Sigmoid colon (tissue), 6 donors: ENCODE measurements at regions not wholly inside any gene's neighbourhood (a gene's known extent, or its start where the extent isn't known, plus 50 kb on each side); places are given as distances from the start of the nearest gene placed in this dataset.

Experiments used
- DNase-seq: peaks from one replicate; pipeline ENCODE4 v3.0.0-alpha.2; 2019
- H3K27ac ChIP-seq, 4 donors: fragments of 200-600 bp; sonication (generic); one replicate each; pipeline ENCODE4 v1.5.1; 2016 to 2019; ENCODE audit warnings: mild to moderate bottlenecking in 1 of 4
- H3K27me3 ChIP-seq, 3 donors: fragments of 200-600 bp; sonication (generic); one replicate each; pipeline ENCODE4 v1.5.1; 2019; ENCODE audit warnings: mild to moderate bottlenecking in 1 of 3
- H3K36me3 ChIP-seq, 4 donors: fragments of 200-600 bp; sonication (generic); one replicate each; pipeline ENCODE4 v1.5.1; 2016 to 2019
- H3K4me1 ChIP-seq, 4 donors: fragments of 200-600 bp; sonication (generic); one replicate each; pipeline ENCODE4 v1.5.1; 2017 to 2019
- H3K4me3 ChIP-seq, 4 donors: fragments of 200-600 bp; sonication (generic); one replicate each; pipeline ENCODE4 v1.5.1; 2017 to 2019; ENCODE audit warnings: mild to moderate bottlenecking in 2 of 4, moderate library complexity in 1 of 4
- H3K9me3 ChIP-seq, 4 donors: fragments of 200-600 bp in 3 of 4; sonication (generic) in 3 of 4; one replicate each; pipeline versions ENCODE4 v1.5.1 to v1.6.1; 2013 to 2019
- EP300 ChIP-seq, 4 donors: sonication (generic); formaldehyde crosslinking; IDR thresholded peaks; one replicate each; pipeline ENCODE4 v1.6.1; 2017; ENCODE audit warnings: antibody characterized with exemption in 4 of 4
- POLR2A ChIP-seq, 2 donors: fragments of 450-650 bp; IDR thresholded peaks; one replicate each; pipeline ENCODE4 v1.6.1; 2016; ENCODE audit warnings: antibody characterized with exemption in 2 of 2, mild to moderate bottlenecking in 2 of 2, moderate library complexity in 2 of 2
- POLR2AphosphoS5 ChIP-seq, 4 donors: sonication (generic); formaldehyde crosslinking; IDR thresholded peaks; one replicate each; pipeline ENCODE4 v1.6.1; 2017; ENCODE audit warnings: antibody characterized with exemption in 4 of 4
- WGBS, 2 donors: extraction: QIAGEN DNeasy Blood & Tissue Kit; methylation state at CpG; one replicate each; pipeline ENCODE4 v1.1.7; 2013; 5-methylcytosine and 5-hydroxymethylcytosine counted together
- intact Hi-C: fragments of 100-400 bp; cut with DNase I; formaldehyde crosslinking; loops from one replicate; pipeline ENCODE4 v1.15.1; 2023
- TF ChIP-seq, protein P1 (sequence below), 4 experiments: fragments of 450-650 bp in 3 of 4; fragments of 200-600 bp in 1 of 4; IDR thresholded peaks; one replicate each; pipeline ENCODE4 v1.5.1; 2016 to 2019; ENCODE audit warnings: antibody characterized with exemption in 4 of 4, mild to moderate bottlenecking in 3 of 4, moderate library complexity in 2 of 4
- donor health status: healthy with polysubstance abuse.
- donor health status: healthy.

DNA sequence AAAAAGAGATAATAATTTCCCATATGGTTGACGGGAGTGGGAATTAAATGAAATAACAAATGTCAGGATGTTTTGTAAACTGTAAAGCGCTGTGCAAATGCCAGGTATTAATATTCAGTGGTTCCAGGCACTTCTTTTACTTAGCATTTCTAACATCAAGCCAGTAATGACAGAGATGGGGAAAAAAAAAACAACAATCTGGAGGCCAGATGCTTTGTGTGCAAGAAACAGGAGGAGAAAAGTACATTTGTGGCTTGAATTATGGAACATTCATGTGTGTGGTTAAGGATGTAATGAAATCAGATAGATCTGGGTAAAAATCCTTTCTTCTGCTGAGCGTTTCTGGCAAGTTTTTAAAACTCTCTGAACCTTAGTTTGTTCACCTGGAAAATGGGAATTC is 509.6 kb downstream of the FUT8 start:
- Histone ChIP-seq H3K27ac (no peak overlapping the region), H3K4me1 (no peaks in the 10 kb centered on the region), H3K4me3 (no peak overlapping the region), H3K27me3 (peaks cover 0 to 4% (median 0%) of the 10 kb centered on the region in 3 donors), H3K9me3 (no peaks in the 10 kb centered on the region), H3K36me3 (no peaks in the 10 kb centered on the region)
- no peak for DNase-seq
- no peak for TF ChIP-seq POLR2A (IDR thresholded peaks at IDR 0.05)
- TF ChIP-seq, protein P1, sequence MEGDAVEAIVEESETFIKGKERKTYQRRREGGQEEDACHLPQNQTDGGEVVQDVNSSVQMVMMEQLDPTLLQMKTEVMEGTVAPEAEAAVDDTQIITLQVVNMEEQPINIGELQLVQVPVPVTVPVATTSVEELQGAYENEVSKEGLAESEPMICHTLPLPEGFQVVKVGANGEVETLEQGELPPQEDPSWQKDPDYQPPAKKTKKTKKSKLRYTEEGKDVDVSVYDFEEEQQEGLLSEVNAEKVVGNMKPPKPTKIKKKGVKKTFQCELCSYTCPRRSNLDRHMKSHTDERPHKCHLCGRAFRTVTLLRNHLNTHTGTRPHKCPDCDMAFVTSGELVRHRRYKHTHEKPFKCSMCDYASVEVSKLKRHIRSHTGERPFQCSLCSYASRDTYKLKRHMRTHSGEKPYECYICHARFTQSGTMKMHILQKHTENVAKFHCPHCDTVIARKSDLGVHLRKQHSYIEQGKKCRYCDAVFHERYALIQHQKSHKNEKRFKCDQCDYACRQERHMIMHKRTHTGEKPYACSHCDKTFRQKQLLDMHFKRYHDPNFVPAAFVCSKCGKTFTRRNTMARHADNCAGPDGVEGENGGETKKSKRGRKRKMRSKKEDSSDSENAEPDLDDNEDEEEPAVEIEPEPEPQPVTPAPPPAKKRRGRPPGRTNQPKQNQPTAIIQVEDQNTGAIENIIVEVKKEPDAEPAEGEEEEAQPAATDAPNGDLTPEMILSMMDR (IDR thresholded peaks at IDR 0.05), result no peak
- TF ChIP-seq EP300 (IDR thresholded peaks at IDR 0.05), result no peak
- WGBS, 2 donors, result 89 to 90% methylated on average over 3 of the region's 3 CpGs
- intact Hi-C loops, result no loop called here

DNA sequence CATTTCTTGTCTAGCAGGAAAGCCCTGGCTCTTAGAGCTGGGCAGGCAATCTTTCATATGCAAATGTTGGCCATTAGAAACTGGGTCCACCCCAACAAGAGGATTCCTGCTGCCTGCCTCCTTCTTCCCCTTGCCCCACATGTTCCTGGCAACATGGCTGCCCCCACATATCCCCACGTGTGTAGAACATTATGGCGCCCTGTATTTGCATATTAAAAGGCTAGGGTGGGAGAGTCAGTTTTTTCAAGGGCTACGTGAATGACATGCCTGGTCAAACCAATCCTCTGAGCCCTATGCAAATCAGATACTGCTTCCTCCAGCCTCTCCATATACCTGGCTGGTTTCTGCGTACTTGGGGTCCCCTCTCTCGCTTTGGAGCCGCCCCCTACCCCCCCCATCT is 514.0 kb downstream of the FUT8 start:
- WGBS, 2 donors, result 65 to 77% methylated on average over 6 of the region's 6 CpGs

DNA sequence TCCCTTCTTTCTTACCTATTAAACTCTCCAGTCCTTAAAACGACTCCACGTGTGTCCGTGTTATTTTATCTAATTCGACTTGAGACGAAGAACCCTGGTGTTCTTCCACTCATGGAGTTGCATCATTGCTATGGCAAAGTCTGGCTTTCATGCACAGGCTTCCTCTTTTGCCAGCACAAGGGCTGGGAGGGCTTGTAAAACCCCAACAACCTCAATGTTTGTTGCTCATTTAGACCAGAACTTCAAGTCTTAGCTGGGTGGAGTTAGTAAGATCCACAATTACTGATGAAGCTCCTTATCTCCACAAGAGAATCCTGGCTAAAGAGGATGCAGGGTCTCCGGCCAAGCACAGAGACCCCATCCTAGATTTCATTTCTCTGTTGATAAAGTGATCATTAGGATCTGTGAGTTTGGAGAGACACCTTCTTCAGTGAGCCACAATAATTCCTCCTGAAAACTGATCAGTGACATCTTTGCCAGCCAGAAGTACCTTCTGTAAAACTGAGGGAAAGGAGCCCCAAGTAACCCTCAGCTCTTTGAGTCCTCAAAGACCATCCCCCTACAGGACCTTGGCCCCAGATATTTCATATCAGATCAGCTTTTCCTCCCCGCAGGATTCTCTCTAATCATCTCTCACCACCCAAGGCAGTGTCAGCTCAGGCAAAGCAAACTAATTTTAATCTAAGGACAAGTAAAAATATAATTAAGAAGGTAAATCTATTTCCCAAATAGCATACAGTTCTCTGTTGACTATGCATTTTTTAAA is 514.6 kb downstream of the FUT8 start:
- Histone ChIP-seq H3K36me3 (no peaks in the 10 kb centered on the region), H3K4me1 (no peaks in the 10 kb centered on the region), H3K9me3 (no peaks in the 10 kb centered on the region), H3K27me3 (peaks cover 0 to 12% (median 0%) of the 10 kb centered on the region in 3 donors), H3K4me3 (no peak overlapping the region), H3K27ac (no peak overlapping the region)
- DNase-seq, result no peak
- intact Hi-C loops, result no loop called here
- 83% methylated on average over 7 of the region's 7 CpGs for WGBS, 2 donors
- TF ChIP-seq, protein P1 (IDR thresholded peaks at IDR 0.05), result no peak
- TF ChIP-seq POLR2A (IDR thresholded peaks at IDR 0.05) (no peak), POLR2AphosphoS5 (IDR thresholded peaks at IDR 0.05) (no peak), EP300 (IDR thresholded peaks at IDR 0.05) (no peak)

More for the DNA sequence above, 514.0 kb downstream of the FUT8 start:
- no peak for DNase-seq
- TF ChIP-seq, protein P1 (IDR thresholded peaks at IDR 0.05), result no peak
- TF ChIP-seq POLR2A (IDR thresholded peaks at IDR 0.05) (no peak), POLR2AphosphoS5 (IDR thresholded peaks at IDR 0.05) (no peak), EP300 (IDR thresholded peaks at IDR 0.05) (no peak)
- Histone ChIP-seq H3K9me3 (no peaks in the 10 kb centered on the region), H3K4me1 (no peaks in the 10 kb centered on the region), H3K36me3 (no peaks in the 10 kb centered on the region), H3K27ac (no peak overlapping the region), H3K27me3 (peaks cover 0 to 12% (median 0%) of the 10 kb centered on the region in 3 donors), H3K4me3 (no peak overlapping the region)
- intact Hi-C loops, result no loop called here

DNA sequence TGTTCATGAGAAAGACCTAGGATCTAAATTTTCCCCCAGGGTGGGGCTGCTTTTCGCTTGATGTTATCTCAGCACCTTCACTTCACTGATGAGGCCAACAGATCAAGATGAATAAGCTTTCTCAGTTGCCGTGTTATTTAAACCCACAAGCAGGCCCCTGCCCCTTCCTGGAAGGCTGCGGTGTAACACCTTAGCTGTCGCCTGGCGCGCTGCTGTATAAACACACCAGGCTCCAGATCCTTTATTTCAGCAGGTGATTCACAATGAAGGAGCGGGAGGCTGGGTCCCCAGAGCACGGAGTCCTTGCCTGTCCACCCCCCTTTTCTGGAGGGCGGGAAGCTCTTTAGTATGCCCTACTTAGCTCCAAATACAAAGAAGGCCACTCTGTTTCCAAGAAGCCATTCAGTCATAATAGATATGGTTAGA is 515.4 kb downstream of the FUT8 start:
- no peak overlapping the region for H3K27ac ChIP-seq
- H3K9me3 ChIP-seq, result no peaks in the 10 kb centered on the region
- no peaks in the 10 kb centered on the region for H3K4me1 ChIP-seq
- no peak overlapping the region for H3K4me3 ChIP-seq
- intact Hi-C loops, result no loop called here
- no peak for TF ChIP-seq EP300 (IDR thresholded peaks at IDR 0.05)
- no peak for TF ChIP-seq POLR2A (IDR thresholded peaks at IDR 0.05)
- TF ChIP-seq, protein P1 (IDR thresholded peaks at IDR 0.05), result no peak
- no peak for TF ChIP-seq POLR2AphosphoS5 (IDR thresholded peaks at IDR 0.05)
- H3K27me3 ChIP-seq, result peaks cover 0 to 12% (median 0%) of the 10 kb centered on the region in 3 donors
- WGBS, 2 donors, result 40 to 52% methylated on average over 9 of the region's 9 CpGs
- H3K36me3 ChIP-seq, result no peaks in the 10 kb centered on the region
- no peak for DNase-seq
